NAMALWA (cell line): ENCODE measurements at regions not wholly inside any gene's neighbourhood (a gene's known extent, or its start where the extent isn't known, plus 50 kb on each side); places are given as distances from the start of the nearest gene placed in this dataset.
"Not testable (repeated sequence)": the region's sequence is repeated elsewhere in the genome, so short reads cannot be mapped to it uniquely, and the experiment has no call there.

Source experiments
- DNase-seq: peaks from one replicate; pipeline ENCODE4 v3.0.0-alpha.2; 2015; ENCODE audit warnings: low spot score

- DNase-seq = no peak
These were observed 210.1 kb upstream of the SPRY2 start for GRCh38 chr13:80550971-80551441.

- DNase-seq = no peak
These were observed 208.0 kb upstream of the SPRY2 start for GRCh38 chr13:80548915-80549314.

GRCh38 chr13:80547885-80548825, 207.2 kb upstream of the SPRY2 start:
- no peak for DNase-seq

- no peak for DNase-seq
These were observed 206.4 kb upstream of the SPRY2 start for GRCh38 chr13:80547341-80547740.

- no peak for DNase-seq
These were observed 192.2 kb upstream of the SPRY2 start for GRCh38 chr13:80533175-80533574.

- no peak for DNase-seq
These were observed 190.0 kb upstream of the SPRY2 start for GRCh38 chr13:80530902-80531301.

GRCh38 chr13:80530191-80530590, 189.3 kb upstream of the SPRY2 start:
- DNase-seq = no peak

- DNase-seq = no peak
These were observed 188.8 kb upstream of the SPRY2 start for GRCh38 chr13:80529734-80530133.

GRCh38 chr13:80528733-80529132, 187.8 kb upstream of the SPRY2 start:
- DNase-seq = no peak

- DNase-seq = no peak
These were observed 186.5 kb upstream of the SPRY2 start for GRCh38 chr13:80527400-80527799.

GRCh38 chr13:80524447-80525215, 183.7 kb upstream of the SPRY2 start:
- DNase-seq = no peak

- no peak for DNase-seq
These were observed 182.2 kb upstream of the SPRY2 start for GRCh38 chr13:80523134-80523533.

- DNase-seq = not testable (repeated sequence)
These were observed 181.5 kb upstream of the SPRY2 start for GRCh38 chr13:80522463-80522862.

GRCh38 chr13:80516818-80517348, 176.0 kb upstream of the SPRY2 start:
- no peak for DNase-seq

GRCh38 chr13:80515296-80515695, 174.4 kb upstream of the SPRY2 start:
- DNase-seq = no peak

GRCh38 chr13:80513196-80513595, 172.3 kb upstream of the SPRY2 start:
- no peak for DNase-seq

- no peak for DNase-seq
These were observed 169.8 kb upstream of the SPRY2 start for GRCh38 chr13:80510686-80511085.

- DNase-seq = no peak
These were observed 168.3 kb upstream of the SPRY2 start for GRCh38 chr13:80509264-80509663.

GRCh38 chr13:80508031-80508430, 167.1 kb upstream of the SPRY2 start:
- DNase-seq = no peak

GRCh38 chr13:80504453-80504852, 163.5 kb upstream of the SPRY2 start:
- DNase-seq = no peak

GRCh38 chr13:80502359-80502758, 161.4 kb upstream of the SPRY2 start:
- no peak for DNase-seq

GRCh38 chr13:80501556-80501955, 160.6 kb upstream of the SPRY2 start:
- no peak for DNase-seq
